HG03520 (cell line): ENCODE measurements at regions not wholly inside any gene's neighbourhood (a gene's known extent, or its start where the extent isn't known, plus 50 kb on each side); places are given as distances from the start of the nearest gene placed in this dataset.
"Not testable (repeated sequence)": the region's sequence is repeated elsewhere in the genome, so short reads cannot be mapped to it uniquely, and the experiment has no call there.

Experiments used
- ATAC-seq: cut with Tn5 transposase; IDR thresholded peaks from one replicate; pipeline ENCODE4 v1.9.1; 2021; ENCODE audit warnings: mild to moderate bottlenecking, moderate library complexity; ENCODE audit not compliant: unreplicated experiment

DNA sequence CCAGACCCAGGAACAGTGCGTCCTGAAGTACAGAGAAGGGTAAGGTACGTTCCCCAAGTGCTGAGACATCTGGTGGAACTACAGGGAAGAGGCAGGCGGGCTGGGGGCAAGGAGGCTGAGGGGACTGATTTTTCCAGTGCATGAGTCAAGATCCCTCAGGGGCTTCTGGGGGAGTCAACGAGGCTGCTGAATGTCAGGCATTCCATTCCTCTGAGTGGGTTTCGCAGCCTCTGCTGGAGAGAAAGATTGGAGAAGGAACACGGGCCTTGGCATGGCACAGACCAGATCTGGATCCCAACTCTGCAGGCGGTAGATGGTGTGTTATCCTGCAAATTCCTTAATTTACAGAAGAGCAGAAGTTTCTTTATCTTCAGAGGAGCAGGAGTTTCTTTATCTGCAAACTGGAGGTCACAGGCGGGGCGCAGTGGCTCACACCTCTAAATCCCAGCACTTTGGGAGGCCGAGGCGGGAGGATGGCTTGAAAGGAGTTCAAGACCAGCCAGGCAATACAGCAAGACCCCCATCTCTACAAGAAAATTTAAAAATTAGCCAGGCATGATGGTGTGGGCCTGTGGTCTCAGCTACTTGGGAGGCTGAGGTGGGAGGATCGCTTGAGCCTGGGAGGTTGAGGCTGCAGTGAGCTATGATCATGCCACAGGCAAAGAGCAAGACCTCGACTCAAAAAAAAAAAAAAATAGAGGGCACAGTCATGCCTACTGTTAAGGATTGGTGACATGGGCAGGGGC is 132.6 kb upstream of the MAP1LC3B2 start:
- no peak for ATAC-seq

- ATAC-seq: no peak
These were observed 131.8 kb upstream of the MAP1LC3B2 start for GRCh38 chr12:116427200-116427930.

DNA sequence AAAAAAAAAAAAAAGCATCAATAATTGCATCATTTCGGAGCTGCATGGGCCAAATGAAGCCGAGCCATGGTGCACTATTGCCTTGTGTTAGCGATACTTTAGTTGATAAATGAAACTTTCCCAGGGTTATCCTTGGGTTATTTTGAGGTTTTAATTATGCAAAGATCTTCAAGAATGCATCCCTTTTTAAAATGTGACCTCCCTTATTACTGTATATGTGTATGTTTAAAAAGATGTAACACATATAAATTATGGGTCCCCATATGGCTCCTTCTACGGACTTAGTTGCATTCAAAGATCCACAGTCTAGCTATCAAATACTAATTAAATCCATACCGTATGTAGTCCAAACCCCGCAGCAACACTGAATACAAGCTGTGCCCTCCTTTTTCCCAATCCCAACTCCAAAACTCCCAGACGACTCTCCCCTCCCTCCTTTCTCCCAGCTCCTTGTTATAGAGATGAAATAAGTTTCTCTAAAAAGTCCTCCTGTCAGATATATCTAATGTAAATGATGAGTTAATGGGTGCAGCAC is 129.3 kb upstream of the MAP1LC3B2 start:
- ATAC-seq: no peak

DNA sequence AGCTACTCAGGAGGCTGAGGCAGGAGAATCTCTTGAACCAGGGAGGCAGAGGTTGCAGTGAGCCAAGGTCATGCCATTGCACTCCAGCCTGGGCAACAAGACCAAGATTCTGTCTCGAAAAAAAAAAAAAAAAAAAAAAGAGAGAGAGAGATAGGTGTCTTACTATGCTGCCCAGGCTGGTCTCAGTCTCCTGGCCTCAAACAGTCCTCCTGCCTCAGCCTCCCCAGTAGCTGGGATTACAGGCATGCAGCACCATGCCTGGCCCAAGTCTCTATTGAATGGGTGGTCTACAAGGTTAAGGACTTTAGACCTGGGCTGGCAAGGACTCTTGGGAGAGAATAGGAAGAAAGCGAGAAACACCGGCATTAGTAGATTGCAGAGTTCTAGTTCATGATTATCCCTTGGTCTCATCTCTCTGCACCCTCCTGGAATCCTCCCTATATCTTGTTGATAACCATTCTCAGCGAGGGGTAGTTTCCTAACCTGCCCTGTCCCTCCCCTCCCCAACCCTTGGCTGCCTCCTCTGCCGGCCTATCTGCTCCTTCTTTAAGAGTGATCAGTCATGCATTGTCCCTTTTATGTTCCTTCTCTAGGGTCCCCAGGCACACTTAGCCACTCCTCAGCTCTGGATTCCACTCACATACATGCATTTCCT is 128.1 kb upstream of the MAP1LC3B2 start:
- ATAC-seq: no peak

DNA sequence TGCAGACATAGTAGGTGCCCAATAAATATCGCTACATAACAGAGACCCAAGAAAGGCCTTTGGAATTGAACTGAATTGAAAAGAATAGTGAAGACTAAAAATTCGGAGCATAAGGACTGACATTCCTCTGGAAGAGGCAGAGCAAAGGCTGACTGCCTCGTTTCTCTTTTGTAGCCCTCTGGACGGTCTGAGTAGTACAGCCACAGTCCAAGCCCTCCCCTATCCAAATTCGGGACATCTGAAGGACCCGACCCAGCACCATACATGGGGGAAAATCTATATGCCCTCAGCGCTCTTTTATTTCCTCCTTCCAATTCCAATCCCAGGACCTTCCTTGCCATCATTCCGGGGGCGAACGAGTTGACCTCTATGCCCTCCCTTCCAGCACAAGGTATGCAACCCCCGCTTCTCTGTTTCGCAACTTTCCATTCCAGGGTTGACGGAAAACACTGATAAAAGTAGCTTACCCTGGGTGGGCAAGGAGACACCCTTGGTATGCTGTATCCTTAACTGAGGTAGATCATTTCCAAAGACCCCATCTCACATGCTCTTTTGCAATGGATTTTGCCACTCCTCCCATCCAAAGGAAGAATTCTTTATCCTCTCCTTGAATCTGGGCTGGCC is 127.4 kb upstream of the MAP1LC3B2 start:
- no peak for ATAC-seq

- no peak for ATAC-seq
These were observed 126.8 kb upstream of the MAP1LC3B2 start for GRCh38 chr12:116432314-116432750.

GRCh38 chr12:116433249-116433648 is 125.9 kb upstream of the MAP1LC3B2 start:
- no peak for ATAC-seq

- ATAC-seq: no peak
These were observed 124.8 kb upstream of the MAP1LC3B2 start for GRCh38 chr12:116434155-116435011.

- no peak for ATAC-seq
These were observed 123.2 kb upstream of the MAP1LC3B2 start for GRCh38 chr12:116435984-116436383.

DNA sequence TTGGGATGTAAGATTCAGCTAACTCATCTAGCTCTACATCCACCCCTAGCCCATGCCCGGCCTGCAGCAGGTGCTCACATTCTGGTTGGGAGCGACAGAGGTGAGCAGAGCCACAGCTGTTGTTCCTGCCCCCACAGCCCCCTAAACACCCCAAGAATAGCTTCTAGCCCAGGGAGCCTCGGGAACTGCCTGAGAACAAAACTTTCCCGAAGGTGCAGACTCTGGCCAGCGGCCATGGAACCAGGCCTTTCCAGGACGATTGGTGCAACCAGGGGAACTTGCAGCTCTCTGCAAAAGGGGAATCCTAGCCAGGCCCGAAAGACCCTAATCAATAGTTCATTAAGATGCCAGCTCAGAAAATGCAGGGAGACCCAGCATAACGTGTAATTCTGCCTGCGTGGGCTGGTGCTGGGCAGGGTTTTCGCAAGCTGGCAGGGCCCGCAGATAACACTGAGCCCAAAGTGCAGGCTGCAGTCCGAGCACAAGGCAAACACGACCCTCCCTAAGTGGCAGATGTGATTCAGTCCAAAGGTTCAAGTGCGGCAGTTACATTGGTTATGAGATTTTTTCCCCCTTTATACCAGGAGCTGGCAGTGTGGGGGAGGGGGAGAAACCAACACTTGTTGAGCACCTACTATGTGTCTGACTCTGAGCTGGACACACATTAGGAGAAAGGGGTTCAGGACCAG is 122.5 kb upstream of the MAP1LC3B2 start:
- ATAC-seq: no peak

- ATAC-seq: no peak
These were observed 117.9 kb upstream of the MAP1LC3B2 start for GRCh38 chr12:116441292-116441691.

GRCh38 chr12:116442304-116442703 is 116.9 kb upstream of the MAP1LC3B2 start:
- no peak for ATAC-seq

GRCh38 chr12:116442946-116443345 is 116.2 kb upstream of the MAP1LC3B2 start:
- no peak for ATAC-seq

GRCh38 chr12:116443821-116444589 is 115.2 kb upstream of the MAP1LC3B2 start:
- ATAC-seq: no peak

DNA sequence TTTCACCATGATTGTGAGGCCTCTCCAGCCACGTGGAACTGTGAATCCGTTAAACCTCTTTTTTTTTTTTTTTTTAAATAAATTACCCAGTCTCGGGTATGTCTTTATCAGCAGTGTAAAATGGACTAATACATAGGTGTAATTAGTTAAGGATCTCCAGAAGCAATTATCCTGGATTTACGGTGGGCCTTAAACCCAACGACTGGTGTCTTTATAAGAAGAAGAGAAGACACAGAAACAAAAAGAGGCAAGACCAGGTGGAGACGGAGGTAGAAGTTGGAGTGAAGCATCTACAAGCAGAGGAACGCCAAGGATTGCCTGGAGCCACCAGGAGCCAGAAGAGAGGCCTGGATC is 114.6 kb upstream of the MAP1LC3B2 start:
- no peak for ATAC-seq

DNA sequence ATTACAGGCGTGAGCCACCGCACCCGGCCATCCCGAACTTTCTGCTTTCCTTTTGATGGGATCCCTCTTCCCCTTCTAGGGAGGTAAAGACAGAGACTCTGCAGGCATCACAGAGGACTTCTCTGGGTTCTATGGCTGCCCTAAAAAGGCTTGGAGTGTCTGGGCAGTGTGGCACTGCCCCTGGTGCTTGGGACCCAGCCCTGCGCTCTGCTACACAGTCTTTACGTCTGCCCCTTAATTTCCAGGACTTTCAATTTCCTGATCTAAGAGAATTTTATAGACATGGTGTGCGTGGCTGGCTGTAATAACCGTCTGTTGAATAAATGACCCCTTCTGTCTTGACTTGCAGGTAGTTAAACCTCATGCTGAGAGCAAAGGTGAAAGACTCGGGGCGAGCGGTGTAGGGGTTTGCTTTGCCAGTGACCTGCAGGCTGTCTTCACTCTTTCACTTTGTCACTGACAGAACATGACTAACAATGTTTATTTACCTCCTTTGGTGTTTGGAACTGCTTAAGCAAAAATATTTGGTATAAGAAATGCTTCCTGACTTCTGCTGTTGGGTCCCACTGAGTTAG is 110.9 kb upstream of the MAP1LC3B2 start:
- no peak for ATAC-seq

- ATAC-seq: no peak
These were observed 108.7 kb upstream of the MAP1LC3B2 start for GRCh38 chr12:116450406-116450910.

DNA sequence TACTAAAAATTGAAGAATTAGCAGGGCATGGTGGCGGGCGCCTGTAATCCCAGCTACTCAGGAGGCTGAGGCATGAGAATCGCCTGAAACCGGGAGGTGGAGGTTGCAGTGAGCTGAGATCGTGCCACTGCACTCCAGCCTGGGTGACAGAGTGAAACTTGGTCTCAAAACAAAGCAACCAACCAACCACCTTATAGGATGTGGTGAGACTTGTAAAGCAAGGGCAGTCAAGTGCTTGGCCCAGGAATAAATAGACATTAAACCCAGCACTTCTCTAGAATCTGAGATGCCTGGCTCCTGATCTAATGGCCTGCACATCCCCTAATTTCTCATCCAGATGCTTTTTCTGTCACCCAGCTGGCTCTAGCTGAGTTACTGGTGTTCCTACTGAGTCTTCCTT is 106.2 kb upstream of the MAP1LC3B2 start:
- not testable (repeated sequence) for ATAC-seq
